ENCODE measurements at regions not wholly inside any gene's neighbourhood (a gene's known extent, or its start where the extent isn't known, plus 50 kb on each side); places are given as distances from the start of the nearest gene placed in this dataset.

DNA sequence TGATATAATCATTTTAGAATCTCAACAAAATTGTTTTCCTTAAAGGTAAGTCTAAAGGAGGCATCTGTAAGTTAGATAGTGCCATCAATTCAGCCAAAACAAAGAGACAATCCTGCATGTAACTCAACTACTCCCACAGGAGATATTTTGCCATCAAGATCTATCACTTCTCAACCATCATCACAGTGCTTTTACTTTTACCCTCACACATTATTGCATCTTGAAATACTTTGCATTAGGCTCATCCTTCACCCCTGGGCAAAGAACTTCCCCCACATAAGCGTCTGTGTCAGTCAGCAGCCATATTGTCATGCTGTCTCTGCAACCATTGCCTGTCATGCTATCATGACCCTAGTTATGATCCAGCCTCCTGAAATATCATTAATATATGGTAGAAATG lies 54.9 kb upstream of the NLGN1 start:
- Histone ChIP-seq H3K4me1 (ENCODE audit: control insufficient read depth, low read depth, low read length) (no peaks in the 10 kb centered on the region), H3K56ac (ENCODE audit: low read length) (no peak overlapping the region), H2BK15ac (replicated peaks; ENCODE audit: low read depth) (no peak overlapping the region), H3K36me3 (ENCODE audit: control insufficient read depth, insufficient read depth, low read length) (no peaks in the 10 kb centered on the region), H2BK120ac (ENCODE audit: low read depth, low read length) (no peak overlapping the region), H3K9ac (ENCODE audit: low read length) (no peak overlapping the region), H3K27ac (ENCODE audit: low read depth, low read length) (no peak overlapping the region), H3K27me3 (ENCODE audit: insufficient read depth, low read length, poor library complexity) (no peaks in the 10 kb centered on the region), H3K4me3 (ENCODE audit: low read length) (no peak overlapping the region), H4K5ac (ENCODE audit: low read length) (no peak overlapping the region), H4K8ac (ENCODE audit: low read depth, low read length) (no peak overlapping the region), H3K4me2 (ENCODE audit: low read length) (no peak overlapping the region), H2BK5ac (ENCODE audit: low read length) (no peak overlapping the region), H3K4ac (ENCODE audit: low read depth, low read length) (no peak overlapping the region), H3K23ac (ENCODE audit: low read length) (no peak overlapping the region), H3K18ac (ENCODE audit: low read length) (no peak overlapping the region), H3K79me1 (ENCODE audit: low read length) (no peaks in the 10 kb centered on the region), H3K79me2 (ENCODE audit: control insufficient read depth, insufficient read depth, low read length) (no peaks in the 10 kb centered on the region), H2AK5ac (ENCODE audit: low read length) (no peak overlapping the region)
- no peak for DNase-seq
- no CpG with 5 or more reads among the region's 1 CpG for WGBS (ENCODE audit: extremely low coverage, insufficient coverage, low lambda C conversion rate)

- Histone ChIP-seq H3K27me3 (ENCODE audit: insufficient read depth, low read length, poor library complexity) (no peaks in the 10 kb centered on the region), H3K79me2 (ENCODE audit: control insufficient read depth, insufficient read depth, low read length) (no peaks in the 10 kb centered on the region), H4K8ac (ENCODE audit: low read depth, low read length) (no peak overlapping the region), H2BK15ac (replicated peaks; ENCODE audit: low read depth) (no peak overlapping the region), H3K18ac (ENCODE audit: low read length) (no peak overlapping the region), H3K4me3 (ENCODE audit: low read length) (no peak overlapping the region), H3K79me1 (ENCODE audit: low read length) (no peaks in the 10 kb centered on the region), H3K23ac (ENCODE audit: low read length) (no peak overlapping the region), H2BK120ac (ENCODE audit: low read depth, low read length) (no peak overlapping the region), H3K4ac (ENCODE audit: low read depth, low read length) (no peak overlapping the region), H3K56ac (ENCODE audit: low read length) (no peak overlapping the region), H3K36me3 (ENCODE audit: control insufficient read depth, insufficient read depth, low read length) (no peaks in the 10 kb centered on the region), H2AK5ac (ENCODE audit: low read length) (no peak overlapping the region), H3K27ac (ENCODE audit: low read depth, low read length) (no peak overlapping the region), H3K4me2 (ENCODE audit: low read length) (no peak overlapping the region), H3K9ac (ENCODE audit: low read length) (no peak overlapping the region), H4K5ac (ENCODE audit: low read length) (no peak overlapping the region), H2BK5ac (ENCODE audit: low read length) (no peak overlapping the region), H3K4me1 (ENCODE audit: control insufficient read depth, low read depth, low read length) (no peaks in the 10 kb centered on the region)
- no peak for DNase-seq
- WGBS (ENCODE audit: extremely low coverage, insufficient coverage, low lambda C conversion rate): no CpG with 5 or more reads among the region's 2 CpGs
These were observed 56.9 kb upstream of the NLGN1 start for GRCh38 chr3:173340626-173341025.

GRCh38 chr3:173336261-173336660 lies 61.3 kb upstream of the NLGN1 start:
- H3K36me3 ChIP-seq (ENCODE audit: control insufficient read depth, insufficient read depth, low read length): no peaks in the 10 kb centered on the region
- H3K27ac ChIP-seq (ENCODE audit: low read depth, low read length): no peak overlapping the region
- H3K27me3 ChIP-seq (ENCODE audit: insufficient read depth, low read length, poor library complexity): no peaks in the 10 kb centered on the region
- H3K79me2 ChIP-seq (ENCODE audit: control insufficient read depth, insufficient read depth, low read length): no peaks in the 10 kb centered on the region
- no peak overlapping the region for H3K4me2 ChIP-seq (ENCODE audit: low read length)
- 86% methylated on average over 1 of the region's 5 CpGs for WGBS (ENCODE audit: extremely low coverage, insufficient coverage, low lambda C conversion rate)
- H3K4me3 ChIP-seq (ENCODE audit: low read length): no peak overlapping the region
- H3K56ac ChIP-seq (ENCODE audit: low read length): no peak overlapping the region
- H3K23ac ChIP-seq (ENCODE audit: low read length): no peak overlapping the region
- H4K5ac ChIP-seq (ENCODE audit: low read length): no peak overlapping the region
- H3K9ac ChIP-seq (ENCODE audit: low read length): no peak overlapping the region
- H3K79me1 ChIP-seq (ENCODE audit: low read length): no peaks in the 10 kb centered on the region
- H3K4ac ChIP-seq (ENCODE audit: low read depth, low read length): no peak overlapping the region
- H3K4me1 ChIP-seq (ENCODE audit: control insufficient read depth, low read depth, low read length): no peaks in the 10 kb centered on the region
- H2BK120ac ChIP-seq (ENCODE audit: low read depth, low read length): no peak overlapping the region
- H4K8ac ChIP-seq (ENCODE audit: low read depth, low read length): no peak overlapping the region
- H2BK15ac ChIP-seq (replicated peaks; ENCODE audit: low read depth): no peak overlapping the region
- no peak overlapping the region for H3K18ac ChIP-seq (ENCODE audit: low read length)
- H2BK5ac ChIP-seq (ENCODE audit: low read length): no peak overlapping the region
- no peak overlapping the region for H2AK5ac ChIP-seq (ENCODE audit: low read length)
- no peak for DNase-seq

GRCh38 chr3:173306110-173306509 lies 91.4 kb upstream of the NLGN1 start:
- Histone ChIP-seq H3K23ac (ENCODE audit: low read length) (no peak overlapping the region), H3K4me3 (ENCODE audit: low read length) (no peak overlapping the region), H3K4me2 (ENCODE audit: low read length) (no peak overlapping the region), H2BK15ac (replicated peaks; ENCODE audit: low read depth) (no peak overlapping the region), H2BK120ac (ENCODE audit: low read depth, low read length) (no peak overlapping the region), H3K79me1 (ENCODE audit: low read length) (no peaks in the 10 kb centered on the region), H3K27ac (ENCODE audit: low read depth, low read length) (no peak overlapping the region), H2AK5ac (ENCODE audit: low read length) (no peak overlapping the region), H3K4me1 (ENCODE audit: control insufficient read depth, low read depth, low read length) (no peaks in the 10 kb centered on the region), H4K8ac (ENCODE audit: low read depth, low read length) (no peak overlapping the region), H3K56ac (ENCODE audit: low read length) (no peak overlapping the region), H3K79me2 (ENCODE audit: control insufficient read depth, insufficient read depth, low read length) (no peaks in the 10 kb centered on the region), H3K27me3 (ENCODE audit: insufficient read depth, low read length, poor library complexity) (no peaks in the 10 kb centered on the region), H4K5ac (ENCODE audit: low read length) (no peak overlapping the region), H3K18ac (ENCODE audit: low read length) (no peak overlapping the region), H3K4ac (ENCODE audit: low read depth, low read length) (no peak overlapping the region), H3K9ac (ENCODE audit: low read length) (no peak overlapping the region), H2BK5ac (ENCODE audit: low read length) (no peak overlapping the region), H3K36me3 (ENCODE audit: control insufficient read depth, insufficient read depth, low read length) (no peaks in the 10 kb centered on the region)
- WGBS (ENCODE audit: extremely low coverage, insufficient coverage, low lambda C conversion rate): no CpG with 5 or more reads among the region's 3 CpGs
- no peak for DNase-seq

DNA sequence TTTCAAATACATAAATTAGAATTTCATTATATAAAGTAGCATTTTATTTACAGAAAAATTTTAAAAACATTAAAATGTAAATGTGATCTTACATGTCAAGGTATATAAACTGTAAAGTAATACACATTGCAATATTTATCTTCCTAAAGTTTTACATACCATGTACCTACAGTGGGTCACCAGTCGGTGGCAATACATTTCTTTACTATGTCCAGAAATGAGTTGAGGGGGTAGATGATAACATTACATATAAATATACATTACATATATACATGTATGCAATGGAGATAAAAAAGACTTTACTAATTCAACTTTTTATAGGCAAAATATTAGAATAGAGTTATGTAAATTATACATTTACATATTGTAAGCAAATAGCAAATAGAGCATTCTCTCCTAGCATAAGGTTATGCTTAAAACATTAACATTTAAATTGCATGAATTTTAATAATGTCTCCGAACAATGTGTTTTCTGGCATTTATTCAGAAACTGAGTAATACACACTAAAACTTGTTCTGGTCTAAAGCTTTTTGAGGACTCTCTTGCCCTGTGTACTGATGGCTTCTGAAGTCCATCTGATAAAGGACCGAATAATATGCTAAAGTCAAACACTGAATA lies 93.3 kb upstream of the NLGN1 start:
- Histone ChIP-seq H3K4ac (ENCODE audit: low read depth, low read length) (no peak overlapping the region), H3K18ac (ENCODE audit: low read length) (no peak overlapping the region), H3K79me1 (ENCODE audit: low read length) (no peaks in the 10 kb centered on the region), H3K79me2 (ENCODE audit: control insufficient read depth, insufficient read depth, low read length) (no peaks in the 10 kb centered on the region), H2BK120ac (ENCODE audit: low read depth, low read length) (no peak overlapping the region), H3K27me3 (ENCODE audit: insufficient read depth, low read length, poor library complexity) (no peaks in the 10 kb centered on the region), H3K4me1 (ENCODE audit: control insufficient read depth, low read depth, low read length) (no peaks in the 10 kb centered on the region), H3K27ac (ENCODE audit: low read depth, low read length) (no peak overlapping the region), H3K4me2 (ENCODE audit: low read length) (no peak overlapping the region), H3K56ac (ENCODE audit: low read length) (no peak overlapping the region), H2BK5ac (ENCODE audit: low read length) (no peak overlapping the region), H3K4me3 (ENCODE audit: low read length) (no peak overlapping the region), H2BK15ac (replicated peaks; ENCODE audit: low read depth) (no peak overlapping the region), H3K23ac (ENCODE audit: low read length) (no peak overlapping the region), H3K36me3 (ENCODE audit: control insufficient read depth, insufficient read depth, low read length) (no peaks in the 10 kb centered on the region), H3K9ac (ENCODE audit: low read length) (no peak overlapping the region), H4K8ac (ENCODE audit: low read depth, low read length) (no peak overlapping the region), H4K5ac (ENCODE audit: low read length) (no peak overlapping the region), H2AK5ac (ENCODE audit: low read length) (no peak overlapping the region)
- WGBS (ENCODE audit: extremely low coverage, insufficient coverage, low lambda C conversion rate): no CpG with 5 or more reads among the region's 3 CpGs
- no peak for DNase-seq

DNA sequence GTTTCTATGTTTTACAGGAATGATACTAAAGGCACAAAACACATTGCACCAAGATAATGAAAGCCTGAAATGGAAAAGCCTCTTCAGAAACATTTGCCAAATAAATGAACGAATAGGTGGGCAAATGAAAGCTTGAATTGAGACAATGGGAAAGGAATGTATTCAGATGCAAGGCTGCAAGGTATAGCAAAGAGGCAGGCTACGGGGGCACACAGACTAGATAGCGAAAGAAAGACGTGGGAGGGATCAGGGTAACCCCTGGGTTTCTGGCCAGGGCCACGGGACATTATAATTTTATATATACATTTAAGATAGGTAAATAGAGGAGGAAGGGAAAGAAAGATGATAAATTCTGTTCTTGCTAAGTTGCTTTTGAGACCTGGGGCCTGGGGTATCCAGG lies 95.9 kb upstream of the NLGN1 start:
- DNase-seq: no peak
- H3K4me1 ChIP-seq (ENCODE audit: control insufficient read depth, low read depth, low read length): no peaks in the 10 kb centered on the region
- no CpG with 5 or more reads among the region's 5 CpGs for WGBS (ENCODE audit: extremely low coverage, insufficient coverage, low lambda C conversion rate)
- H3K23ac ChIP-seq (ENCODE audit: low read length): no peak overlapping the region
- no peak overlapping the region for H4K5ac ChIP-seq (ENCODE audit: low read length)
- no peak overlapping the region for H3K4me3 ChIP-seq (ENCODE audit: low read length)
- no peak overlapping the region for H3K4ac ChIP-seq (ENCODE audit: low read depth, low read length)
- H3K56ac ChIP-seq (ENCODE audit: low read length): no peak overlapping the region
- no peak overlapping the region for H2BK120ac ChIP-seq (ENCODE audit: low read depth, low read length)
- no peak overlapping the region for H2BK5ac ChIP-seq (ENCODE audit: low read length)
- no peak overlapping the region for H2BK15ac ChIP-seq (replicated peaks; ENCODE audit: low read depth)
- H3K4me2 ChIP-seq (ENCODE audit: low read length): no peak overlapping the region
- no peak overlapping the region for H3K9ac ChIP-seq (ENCODE audit: low read length)
- no peak overlapping the region for H3K18ac ChIP-seq (ENCODE audit: low read length)
- no peaks in the 10 kb centered on the region for H3K36me3 ChIP-seq (ENCODE audit: control insufficient read depth, insufficient read depth, low read length)
- H4K8ac ChIP-seq (ENCODE audit: low read depth, low read length): no peak overlapping the region
- no peaks in the 10 kb centered on the region for H3K79me1 ChIP-seq (ENCODE audit: low read length)
- H2AK5ac ChIP-seq (ENCODE audit: low read length): no peak overlapping the region
- no peak overlapping the region for H3K27ac ChIP-seq (ENCODE audit: low read depth, low read length)
- no peaks in the 10 kb centered on the region for H3K27me3 ChIP-seq (ENCODE audit: insufficient read depth, low read length, poor library complexity)
- H3K79me2 ChIP-seq (ENCODE audit: control insufficient read depth, insufficient read depth, low read length): no peaks in the 10 kb centered on the region
